HG02763 (cell line): ENCODE measurements at regions not wholly inside any gene's neighbourhood (a gene's known extent, or its start where the extent isn't known, plus 50 kb on each side); places are given as distances from the start of the nearest gene placed in this dataset.

Experiments used
- ATAC-seq: cut with Tn5 transposase; IDR thresholded peaks from one replicate; pipeline ENCODE4 v1.9.1; 2021; ENCODE audit warnings: mild to moderate bottlenecking, moderate library complexity; ENCODE audit not compliant: unreplicated experiment

DNA sequence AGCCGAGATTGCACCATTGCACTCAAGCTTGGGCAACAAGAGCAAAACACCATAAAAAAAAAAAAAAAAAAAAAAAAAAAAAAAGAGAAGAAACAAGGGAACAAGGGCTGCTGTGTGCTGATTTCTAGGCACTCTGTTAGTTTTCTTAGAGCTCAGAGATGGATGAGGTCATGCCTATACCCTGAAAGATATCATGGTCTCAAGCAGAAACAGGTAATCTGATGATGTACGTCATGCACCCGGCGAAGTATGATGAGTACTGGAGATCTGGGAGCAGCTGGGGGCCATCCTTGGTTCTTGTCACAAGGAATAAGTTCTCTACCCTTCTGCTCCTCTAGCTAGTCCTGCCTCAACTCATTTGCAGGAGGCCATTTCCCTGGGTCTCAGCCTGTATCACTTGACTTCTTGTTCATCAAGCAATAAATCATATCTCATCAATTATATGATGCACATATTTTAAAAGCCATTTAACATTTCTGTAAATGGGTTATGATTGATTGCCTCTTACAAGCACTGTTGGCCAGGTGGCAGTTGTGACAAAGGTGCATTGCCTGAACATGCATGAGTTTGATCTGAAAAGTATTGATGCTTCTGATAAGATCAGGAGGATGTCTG lies 517.2 kb downstream of the DHX35 start:
- no peak for ATAC-seq

DNA sequence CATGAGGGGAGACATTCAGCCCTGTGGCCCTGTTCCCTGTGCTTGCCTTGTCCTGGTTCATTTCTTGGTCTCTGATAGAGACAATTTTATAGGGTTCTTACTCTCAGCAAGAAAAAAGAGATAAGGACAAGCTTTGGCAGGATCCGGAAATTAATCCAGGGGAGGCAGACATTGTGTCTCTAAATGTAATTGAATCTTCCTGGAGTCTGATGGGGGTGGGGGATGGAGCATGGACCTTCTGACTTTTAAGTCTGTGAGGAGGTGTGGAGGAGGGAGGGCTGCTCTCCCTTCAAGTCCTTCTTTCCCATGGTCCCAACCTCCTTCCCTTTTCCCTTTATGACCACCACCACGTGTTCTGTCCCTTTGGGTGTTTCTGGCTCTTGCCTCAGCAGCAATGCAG lies 512.7 kb downstream of the DHX35 start:
- no peak for ATAC-seq

- no peak for ATAC-seq
Measured at GRCh38 chr20:39473536-39473935, 511.4 kb downstream of the DHX35 start.

DNA sequence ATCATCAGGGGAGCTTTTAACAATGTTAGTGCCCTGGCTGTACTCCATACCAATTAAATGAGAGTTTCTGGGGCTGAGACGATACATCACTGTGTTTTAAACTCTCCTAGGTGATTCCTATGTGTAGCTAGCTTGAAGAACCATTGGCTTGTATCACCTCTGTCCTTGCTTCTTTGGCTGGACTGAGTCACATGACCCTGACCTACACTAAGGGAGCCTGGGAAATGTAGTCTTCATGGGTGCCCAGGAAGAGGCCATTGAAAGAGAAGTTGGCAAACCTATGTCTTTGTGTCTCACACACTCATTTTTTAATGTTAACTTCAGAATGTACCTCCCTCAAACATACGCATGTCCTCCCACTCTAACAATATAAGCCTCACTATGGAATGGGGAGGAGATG lies 506.6 kb downstream of the DHX35 start:
- ATAC-seq: no peak

GRCh38 chr20:39464238-39464637 lies 502.1 kb downstream of the DHX35 start:
- ATAC-seq: no peak

DNA sequence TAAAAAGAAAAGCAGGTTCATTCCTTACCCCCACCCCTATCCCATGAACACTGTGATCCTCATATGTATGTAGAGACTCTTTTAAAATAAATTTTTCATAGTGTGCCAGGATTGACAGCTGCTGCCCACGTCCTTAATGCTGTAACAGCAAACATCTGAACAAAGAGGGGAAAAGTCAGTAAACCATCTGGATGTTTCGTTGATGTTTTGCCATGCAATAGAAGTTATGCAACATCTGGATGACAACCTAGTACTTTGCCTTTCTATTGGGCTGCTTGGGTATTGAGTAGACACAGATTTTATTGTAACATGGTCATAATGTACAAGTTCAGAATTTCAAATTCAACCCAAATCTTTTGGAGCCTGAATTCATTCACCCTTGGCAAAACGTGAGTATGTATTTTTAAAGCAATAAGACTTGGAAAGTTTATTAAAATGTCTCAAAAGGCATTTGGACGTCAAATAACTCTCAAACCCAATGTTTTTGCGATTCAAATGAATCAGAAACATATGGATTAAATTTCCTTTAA lies 500.3 kb downstream of the DHX35 start:
- ATAC-seq: no peak

DNA sequence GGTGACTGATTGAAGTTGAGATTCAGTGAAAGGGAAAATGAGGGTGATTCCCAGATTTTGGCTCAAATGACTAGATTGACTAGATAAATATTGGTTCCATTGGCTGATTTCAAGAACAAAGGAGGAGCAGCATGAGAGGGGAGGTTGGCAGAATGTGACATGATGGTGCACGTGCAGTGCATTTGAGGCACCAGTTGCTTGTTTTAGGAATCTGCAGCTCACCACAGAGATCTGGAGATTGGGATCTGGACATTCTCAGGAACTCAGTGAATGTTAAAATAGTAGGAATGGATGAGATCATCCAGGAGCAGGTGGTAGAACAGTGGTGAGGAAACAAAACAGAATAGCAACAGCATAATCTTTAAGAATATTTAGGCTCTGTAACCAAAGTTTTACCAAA lies 496.3 kb downstream of the DHX35 start:
- ATAC-seq: no peak

- ATAC-seq: no peak
Measured at GRCh38 chr20:39453890-39454289, 491.7 kb downstream of the DHX35 start.

DNA sequence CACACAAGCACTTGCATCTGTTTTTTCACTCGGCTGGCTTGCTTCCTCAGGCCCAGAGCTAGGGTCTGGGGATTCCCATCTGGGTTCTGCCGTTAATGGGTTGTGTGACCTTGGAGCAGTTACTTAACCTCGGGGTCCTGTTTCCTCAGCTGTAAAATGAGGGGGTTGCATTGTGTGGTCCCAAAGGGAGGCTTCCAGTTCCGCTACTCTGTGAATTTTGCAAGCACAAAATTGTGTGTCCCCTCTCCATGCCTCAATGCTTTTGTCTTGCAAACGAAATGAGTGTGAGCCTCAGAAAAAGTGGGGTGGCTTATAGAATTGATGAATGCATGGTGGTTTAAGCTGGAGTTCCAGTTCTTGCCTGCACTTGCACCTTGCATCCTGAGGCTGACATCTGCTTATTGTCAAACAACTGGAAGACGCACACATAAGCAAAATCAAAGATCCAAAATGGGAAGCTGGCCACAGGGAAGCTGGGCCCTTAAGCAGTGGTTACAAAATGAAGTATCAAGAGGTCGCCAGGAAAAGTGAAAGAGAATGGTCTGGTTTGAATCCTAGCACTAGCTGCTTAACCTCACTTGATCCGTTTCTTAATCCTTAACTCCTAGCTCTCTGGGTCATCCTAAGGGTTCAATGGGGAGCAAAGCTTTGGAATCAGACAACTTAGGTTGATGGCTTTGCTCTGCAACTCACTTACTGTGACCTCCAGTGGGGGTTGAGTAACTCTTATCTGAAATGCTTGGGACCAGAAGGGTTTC lies 490.6 kb downstream of the DHX35 start:
- no peak for ATAC-seq

DNA sequence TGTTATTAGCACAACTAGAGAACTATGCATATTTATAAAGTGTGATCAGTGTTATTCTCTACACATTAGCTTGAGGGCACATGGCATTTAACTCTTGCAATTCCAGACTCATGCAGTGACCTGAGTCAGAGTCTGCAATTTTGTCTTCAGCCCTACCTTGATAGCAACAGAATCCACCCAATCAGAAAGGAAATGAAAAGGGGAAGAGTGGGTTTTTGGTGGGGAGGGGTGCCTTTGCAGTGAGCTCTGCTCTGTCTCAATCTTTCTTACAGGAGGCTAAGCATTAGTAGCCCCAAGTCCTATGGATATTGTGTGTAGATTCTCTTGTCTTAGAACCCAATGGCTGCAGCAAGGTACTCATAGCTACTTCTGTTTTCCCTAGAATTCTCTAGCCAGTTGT lies 489.2 kb downstream of the DHX35 start:
- no peak for ATAC-seq

DNA sequence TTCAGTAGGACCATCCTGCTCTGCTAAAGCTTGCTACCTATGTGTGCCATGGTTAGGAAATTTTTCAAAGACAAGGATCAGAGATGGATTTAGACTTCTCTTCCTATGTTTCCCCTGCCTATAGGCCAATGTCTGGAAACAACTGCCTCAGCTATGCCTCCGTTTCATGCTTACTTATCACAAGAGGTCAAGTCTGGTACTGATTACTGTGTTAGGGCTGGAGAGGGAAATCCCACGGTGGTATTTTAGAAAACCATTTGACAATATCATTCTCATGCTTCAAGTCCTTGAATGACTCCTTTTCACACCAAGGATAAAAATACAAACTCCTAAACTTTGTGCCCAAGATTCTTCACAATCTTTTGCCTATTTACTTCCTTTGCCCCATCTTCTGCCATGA lies 484.3 kb downstream of the DHX35 start:
- no peak for ATAC-seq

DNA sequence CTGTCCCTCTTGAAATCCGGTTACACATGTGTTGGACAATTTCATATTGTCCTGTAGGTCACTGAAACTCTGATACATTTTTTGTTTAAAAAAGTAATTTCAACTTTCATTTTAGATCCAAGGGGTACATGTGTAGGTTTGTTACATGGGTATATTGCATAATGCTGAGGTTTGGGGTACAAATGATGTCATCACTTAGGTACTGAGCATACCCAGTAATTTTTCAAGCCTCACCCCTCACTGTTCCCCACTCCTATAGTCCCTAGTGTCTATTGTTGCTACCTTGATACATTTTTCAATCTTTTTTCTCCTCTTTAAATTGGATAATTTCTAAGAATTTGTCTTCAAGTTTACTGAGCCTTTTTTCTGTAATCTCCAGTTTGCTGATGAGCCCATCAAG lies 483.0 kb downstream of the DHX35 start:
- no peak for ATAC-seq

DNA sequence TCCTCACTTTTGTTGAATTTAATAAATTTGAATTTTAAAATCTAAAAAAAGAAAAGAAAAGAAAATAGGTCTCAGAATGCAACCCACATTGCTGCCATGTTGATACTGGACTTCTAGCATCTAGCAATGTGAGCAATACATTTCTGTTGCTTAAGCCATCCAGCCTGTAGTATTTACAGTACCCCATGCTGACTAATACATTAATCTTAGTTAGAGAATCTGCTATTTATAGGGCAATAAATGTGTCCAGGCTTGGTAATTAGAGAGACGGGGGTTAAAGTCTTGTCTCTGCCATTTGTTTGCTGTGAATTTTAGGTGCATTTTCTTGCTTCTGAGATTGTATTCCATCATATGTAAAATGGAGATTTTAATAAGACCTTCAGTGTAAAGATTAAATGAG lies 471.3 kb downstream of the DHX35 start:
- ATAC-seq: no peak

- no peak for ATAC-seq
Measured at GRCh38 chr20:39431091-39431880, 469.1 kb downstream of the DHX35 start.

DNA sequence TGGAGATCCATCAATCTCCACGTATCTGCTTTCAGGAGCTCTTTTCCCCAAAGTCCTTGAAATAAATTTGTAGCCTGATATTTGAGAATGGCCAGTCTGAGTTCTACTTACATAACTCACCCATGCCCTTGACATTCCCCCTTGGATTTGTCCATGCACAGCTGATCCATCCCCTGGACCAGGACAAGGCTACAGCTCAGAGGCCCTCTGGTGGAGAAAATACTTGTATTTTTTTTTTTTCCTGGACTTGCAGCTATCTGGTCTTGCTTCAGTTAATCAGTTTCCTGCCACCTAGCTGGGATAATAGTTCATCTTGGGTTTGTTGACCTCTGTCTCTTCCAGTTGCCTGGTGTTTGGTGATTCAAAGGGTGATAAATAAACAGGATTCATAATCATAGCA lies 467.6 kb downstream of the DHX35 start:
- no peak for ATAC-seq

DNA sequence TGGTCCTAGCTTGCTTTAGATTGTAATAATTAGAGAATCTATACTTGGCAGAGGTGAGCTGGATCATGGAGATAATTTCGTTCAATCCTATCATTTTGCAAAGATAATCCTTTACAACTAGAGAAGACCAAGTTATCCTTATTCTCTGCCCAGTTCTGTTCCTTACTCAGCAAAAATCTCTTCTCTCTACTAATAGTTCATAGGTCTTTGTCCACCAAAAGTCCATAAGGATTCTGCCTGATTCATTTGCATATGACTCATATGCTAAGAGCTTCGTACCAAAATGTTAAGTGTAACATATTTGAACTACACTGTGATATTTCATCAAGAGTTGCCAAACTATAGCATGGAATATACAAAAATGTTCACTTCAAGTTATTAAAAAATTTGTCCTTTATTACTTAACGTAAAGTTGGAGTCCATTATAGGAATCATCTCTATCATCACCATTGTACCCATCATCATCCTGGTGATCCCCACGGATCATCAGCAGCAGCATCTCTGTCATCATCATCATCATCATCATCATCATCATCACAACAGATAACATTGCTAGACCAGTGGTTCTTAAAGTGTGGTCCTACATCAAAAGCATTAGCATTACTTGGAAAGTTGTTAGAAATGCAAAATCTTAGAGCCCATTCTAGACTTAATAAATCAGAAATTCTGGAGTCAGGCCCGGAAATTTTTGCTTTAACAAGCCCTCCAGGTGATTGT lies 463.0 kb downstream of the DHX35 start:
- ATAC-seq: no peak

DNA sequence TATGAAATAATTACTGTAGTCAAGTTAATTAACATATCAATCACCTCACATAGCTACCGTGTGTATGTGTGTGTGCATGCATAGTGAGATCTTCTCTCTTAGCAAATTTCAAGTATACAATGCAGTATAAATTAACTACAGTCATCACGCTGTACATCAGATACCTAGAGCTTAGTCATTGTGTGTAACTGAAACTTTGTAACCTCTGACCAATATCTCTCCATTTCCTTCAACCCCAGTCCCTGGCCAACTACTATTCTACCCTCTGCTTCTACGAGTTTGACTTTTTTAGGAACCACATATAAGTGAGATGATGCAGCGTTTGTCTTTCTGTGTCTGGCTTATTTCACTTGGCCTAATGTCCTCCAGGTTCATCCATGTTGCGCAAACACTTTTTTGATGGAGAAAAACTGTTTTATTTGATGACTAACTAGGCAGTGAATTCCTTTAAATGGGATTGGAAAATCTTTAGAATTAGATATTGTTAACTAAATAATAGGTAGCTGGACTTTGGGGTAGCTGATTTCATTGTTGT lies 459.5 kb downstream of the DHX35 start:
- ATAC-seq: no peak

DNA sequence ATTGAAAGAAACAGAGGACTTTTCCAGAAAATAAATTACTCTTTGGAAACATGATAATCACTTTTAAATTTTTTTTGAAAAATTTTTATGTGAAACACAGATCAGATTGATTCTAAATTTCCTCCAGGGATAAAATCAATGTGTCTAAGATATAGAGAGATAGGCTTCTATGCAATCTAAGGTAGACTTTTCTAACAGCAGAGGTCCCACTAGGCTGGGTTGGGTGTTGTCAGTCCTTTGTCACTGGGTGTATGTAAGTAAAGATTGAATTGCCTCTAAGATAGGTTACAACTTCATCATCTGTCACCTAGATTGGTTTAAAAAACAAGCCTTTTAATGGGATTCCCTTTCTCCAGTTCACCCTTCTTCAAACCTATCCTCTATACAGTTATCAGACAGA lies 449.9 kb downstream of the DHX35 start:
- no peak for ATAC-seq

- no peak for ATAC-seq
Measured at GRCh38 chr20:39399463-39399862, 437.3 kb downstream of the DHX35 start.

DNA sequence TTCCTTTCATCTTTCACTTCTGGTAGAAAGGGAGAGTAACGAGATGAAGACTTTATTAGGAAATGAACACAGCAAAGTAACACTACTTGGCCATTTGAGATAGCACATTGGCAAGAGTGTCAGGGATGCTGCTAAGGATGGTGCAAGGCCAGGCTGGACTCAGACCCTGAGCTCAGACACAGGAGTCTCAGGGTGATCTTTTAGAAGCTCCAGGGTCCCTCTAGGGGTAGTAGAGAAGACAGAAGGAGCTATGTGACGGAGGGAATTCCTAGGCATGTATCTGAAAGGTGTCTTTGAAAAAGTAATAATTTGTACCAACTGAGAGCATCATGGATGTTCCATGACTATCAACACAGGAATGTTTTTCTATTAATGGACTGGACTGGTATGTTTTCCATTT lies 436.5 kb downstream of the DHX35 start:
- ATAC-seq: no peak

GRCh38 chr20:39397646-39398045 lies 435.5 kb downstream of the DHX35 start:
- no peak for ATAC-seq
